ENCODE measurements at regions not wholly inside any gene's neighbourhood (a gene's known extent, or its start where the extent isn't known, plus 50 kb on each side); places are given as distances from the start of the nearest gene placed in this dataset.

- H3K9ac ChIP-seq (ENCODE audit: low read depth in 1 of 2, low read length in 2 of 2), result no peak overlapping the region
- DNase-seq (ENCODE audit: low spot score), result no peak
- no peak overlapping the region for H3K27ac ChIP-seq (ENCODE audit: low read depth in 1 of 2, low read length in 2 of 2)
- no peak overlapping the region for H3K4me3 ChIP-seq (ENCODE audit: low read depth in 1 of 3, low read length in 3 of 3)
- TF ChIP-seq YY1 (IDR thresholded peaks at IDR 0.05) (no peak), RXRA (IDR thresholded peaks at IDR 0.05) (no peak), GABPA (IDR thresholded peaks at IDR 0.05 in 1 of 2, conservative IDR thresholded peaks at IDR 0.05 in 1 of 2) (no peak), MAX (IDR thresholded peaks at IDR 0.05) (no peak), ZBTB33 (IDR thresholded peaks at IDR 0.05) (no peak), CTCF (IDR thresholded peaks at IDR 0.05; ENCODE audit: low read depth, low read length, missing input control) (no peak), JUND (IDR thresholded peaks at IDR 0.05) (no peak), FOXA2 (IDR thresholded peaks at IDR 0.05) (no peak), NR2F2 (IDR thresholded peaks at IDR 0.05) (no peak), HNF4A (conservative IDR thresholded peaks at IDR 0.05) (no peak), FOXA1 (IDR thresholded peaks at IDR 0.05) (no peak)
- no peaks in the 10 kb centered on the region for H3K36me3 ChIP-seq (ENCODE audit: control insufficient read depth in 4 of 4, insufficient read depth in 3 of 4, low read depth in 1 of 4, low read length in 3 of 4)
- peaks cover 0 to 3% (median 0%) of the 10 kb centered on the region in 4 donors for H3K9me3 ChIP-seq (ENCODE audit: control insufficient read depth in 4 of 4, low read length in 3 of 4)
- H3K27me3 ChIP-seq (ENCODE audit: control insufficient read depth in 4 of 4, insufficient read depth in 4 of 4, low read length in 3 of 4), result peaks cover 0 to 3% (median 0%) of the 10 kb centered on the region in 4 donors
- 49% methylated on average over 3 of the region's 3 CpGs for WGBS
- no peaks in the 10 kb centered on the region for H3K4me1 ChIP-seq (ENCODE audit: control insufficient read depth in 4 of 4, insufficient read depth in 4 of 4, low read length in 3 of 4)
Observed at GRCh38 chr3:18681818-18682345, 256.7 kb upstream of the SATB1 start.

- H3K4me3 ChIP-seq (ENCODE audit: low read depth in 1 of 3, low read length in 3 of 3), result no peak overlapping the region
- WGBS, result 63% methylated on average over 3 of the region's 3 CpGs
- H3K36me3 ChIP-seq (ENCODE audit: control insufficient read depth in 4 of 4, insufficient read depth in 3 of 4, low read depth in 1 of 4, low read length in 3 of 4), result no peaks in the 10 kb centered on the region
- H3K9me3 ChIP-seq (ENCODE audit: control insufficient read depth in 4 of 4, low read length in 3 of 4), result peaks cover 0 to 3% (median 0%) of the 10 kb centered on the region in 4 donors
- H3K9ac ChIP-seq (ENCODE audit: low read depth in 1 of 2, low read length in 2 of 2), result no peak overlapping the region
- TF ChIP-seq TAF1 (conservative IDR thresholded peaks at IDR 0.05) (no peak), FOXA1 (IDR thresholded peaks at IDR 0.05) (no peak), REST (IDR thresholded peaks at IDR 0.05) (no peak), HNF4A (conservative IDR thresholded peaks at IDR 0.05) (no peak), FOXA2 (IDR thresholded peaks at IDR 0.05) (no peak), MAX (IDR thresholded peaks at IDR 0.05) (no peak), RAD21 (IDR thresholded peaks at IDR 0.05) (no peak)
- peaks cover 0 to 3% (median 0%) of the 10 kb centered on the region in 4 donors for H3K27me3 ChIP-seq (ENCODE audit: control insufficient read depth in 4 of 4, insufficient read depth in 4 of 4, low read length in 3 of 4)
- H3K27ac ChIP-seq (ENCODE audit: low read depth in 1 of 2, low read length in 2 of 2), result no peak overlapping the region
- no peak for DNase-seq (ENCODE audit: low spot score)
- H3K4me1 ChIP-seq (ENCODE audit: control insufficient read depth in 4 of 4, insufficient read depth in 4 of 4, low read length in 3 of 4), result no peaks in the 10 kb centered on the region
Observed at GRCh38 chr3:18680758-18681157, 255.6 kb upstream of the SATB1 start.

Data from liver (tissue), 8 donors.